ELR (cell line): ENCODE measurements at regions not wholly inside any gene's neighbourhood (a gene's known extent, or its start where the extent isn't known, plus 50 kb on each side); places are given as distances from the start of the nearest gene placed in this dataset.

ENCODE experiments used
- DNase-seq: peaks from one replicate; pipeline ENCODE4 v3.0.0-alpha.2; 2015; ENCODE audit warnings: low read depth

DNA sequence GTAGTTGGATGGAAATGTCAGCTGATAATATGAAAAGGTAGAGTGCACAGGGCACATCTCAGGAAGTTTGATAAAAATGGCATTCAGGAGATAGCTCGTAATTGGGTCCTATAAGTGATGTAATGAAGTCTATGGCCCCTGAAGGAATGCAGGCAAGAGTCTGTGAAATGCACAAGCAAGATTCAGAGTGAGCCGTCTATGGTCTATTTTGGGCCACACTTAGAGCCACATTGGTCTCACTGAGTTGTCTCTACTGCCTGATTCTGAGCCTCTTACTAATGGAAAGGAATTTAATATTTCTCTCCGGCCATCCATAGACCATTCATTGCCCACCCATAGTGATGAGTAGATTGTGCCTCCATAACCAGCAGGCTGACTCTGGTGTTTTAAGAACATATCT is 111.3 kb upstream of the KCNN2 start:
- no peak for DNase-seq

- no peak for DNase-seq
These were observed 109.6 kb upstream of the KCNN2 start for GRCh38 chr5:114252226-114252625.

GRCh38 chr5:114255260-114255659 is 106.6 kb upstream of the KCNN2 start:
- DNase-seq = no peak

- DNase-seq = no peak
These were observed 99.9 kb upstream of the KCNN2 start for GRCh38 chr5:114261989-114262388.

- DNase-seq = no peak
These were observed 96.3 kb upstream of the KCNN2 start for GRCh38 chr5:114265432-114266060.

- DNase-seq = peak; percentile 40
These were observed 95.5 kb upstream of the KCNN2 start for GRCh38 chr5:114266374-114266773.

- DNase-seq = peak; percentile 77
These were observed 65.7 kb upstream of the KCNN2 start for GRCh38 chr5:114296191-114296590.

GRCh38 chr5:114297915-114298314 is 64.0 kb upstream of the KCNN2 start:
- no peak for DNase-seq

- peak; percentile 67 for DNase-seq
These were observed 56.3 kb upstream of the KCNN2 start for GRCh38 chr5:114305402-114306207.

- no peak for DNase-seq
These were observed 53.9 kb upstream of the KCNN2 start for GRCh38 chr5:114308017-114308416.

DNA sequence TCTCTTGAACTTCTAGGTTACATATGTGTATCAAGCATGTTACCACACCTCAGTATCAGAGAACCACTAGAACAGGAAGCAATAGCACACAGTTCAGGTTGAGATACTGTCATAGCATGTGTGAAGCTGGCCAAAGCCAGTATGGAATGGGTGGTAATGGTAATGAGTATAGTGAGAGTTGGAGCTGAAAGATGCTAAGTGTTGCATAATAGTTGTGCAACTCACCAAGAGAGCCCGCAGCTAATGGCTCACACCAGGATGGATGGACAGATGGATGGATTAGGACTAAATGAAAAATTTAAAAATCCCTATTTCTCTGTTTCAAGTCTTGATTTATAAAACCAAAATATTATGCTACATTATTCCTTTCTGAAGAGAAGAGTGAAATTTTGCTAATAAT is 53.4 kb upstream of the KCNN2 start:
- DNase-seq = no peak

DNA sequence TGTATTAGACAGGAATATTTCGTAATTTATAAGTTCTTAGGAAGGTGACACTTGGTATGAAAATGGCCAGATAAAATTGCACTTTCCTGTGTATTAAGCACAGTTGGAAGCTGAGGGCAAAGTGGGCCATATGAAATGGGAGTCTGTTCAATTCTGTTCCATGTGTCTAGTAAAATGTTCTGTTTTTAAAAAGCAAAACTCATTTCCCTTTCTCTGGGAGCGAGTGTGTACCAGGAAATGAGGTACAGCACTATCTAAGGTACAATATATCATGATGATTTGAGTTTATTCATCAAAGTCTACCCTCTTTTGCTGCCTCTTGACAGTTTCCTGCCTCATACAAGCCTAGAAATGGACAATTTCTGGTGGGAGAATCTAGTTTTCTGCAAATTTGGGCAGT is 51.2 kb upstream of the KCNN2 start:
- no peak for DNase-seq

- no peak for DNase-seq
These were observed 50.6 kb upstream of the KCNN2 start for GRCh38 chr5:114311281-114311680.

- no peak for DNase-seq
These were observed 49.9 kb upstream of the KCNN2 start for GRCh38 chr5:114311968-114312367.
